ENCODE measurements at regions not wholly inside any gene's neighbourhood (a gene's known extent, or its start where the extent isn't known, plus 50 kb on each side); places are given as distances from the start of the nearest gene placed in this dataset.

DNA sequence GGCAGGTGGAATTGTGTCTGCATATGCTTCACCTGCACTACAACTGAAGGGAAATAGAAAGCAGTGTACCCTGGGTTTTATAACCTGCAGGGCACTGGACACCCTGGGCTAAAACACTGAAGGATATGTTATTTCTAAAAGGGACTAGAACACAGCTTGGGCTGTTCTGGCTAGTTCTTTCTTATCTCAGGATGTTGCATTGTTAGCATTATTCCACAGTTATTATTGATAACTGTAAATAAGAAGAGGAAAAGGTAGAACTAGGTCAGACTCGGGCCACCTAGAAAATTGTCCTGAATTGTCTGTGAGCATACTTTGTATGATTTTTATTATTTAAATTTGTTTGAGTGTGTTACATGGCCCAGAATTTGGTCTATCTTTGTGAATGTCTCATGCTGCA is 493.9 kb upstream of the CDH9 start:
- H3K9ac ChIP-seq (ENCODE audit: low read length) = no peak overlapping the region
- H2BK5ac ChIP-seq (ENCODE audit: low read depth, low read length, poor library complexity, severe bottlenecking) = no peak overlapping the region
- DNase-seq = no peak
- H2BK12ac ChIP-seq (ENCODE audit: low read length in 2 of 2) = no peak overlapping the region
- H3K18ac ChIP-seq (ENCODE audit: low read depth in 1 of 2, low read length in 2 of 2) = no peak overlapping the region
- no peak overlapping the region for H3K4me2 ChIP-seq (ENCODE audit: low read length, poor library complexity, severe bottlenecking)
- H2AFZ ChIP-seq (ENCODE audit: low read depth, low read length) = no peak overlapping the region
- H3K79me1 ChIP-seq (replicated peaks; ENCODE audit: low read length, poor library complexity, severe bottlenecking) = no peaks in the 10 kb centered on the region
- H4K91ac ChIP-seq (ENCODE audit: low read length) = no peak overlapping the region
- H3K9me3 ChIP-seq (ENCODE audit: control insufficient read depth, low read length) = no peaks in the 10 kb centered on the region
- no peak overlapping the region for H3K4ac ChIP-seq (ENCODE audit: low read depth in 1 of 2, low read length in 2 of 2)
- H3K23ac ChIP-seq (ENCODE audit: low read length in 2 of 2) = no peak overlapping the region
- H3K36me3 ChIP-seq (ENCODE audit: control insufficient read depth in 1 of 2, insufficient read depth in 2 of 2, low read depth in 1 of 2, low read length in 2 of 2) = no peaks in the 10 kb centered on the region
- WGBS = 95% methylated on average over 1 of the region's 1 CpG
- H3K4me3 ChIP-seq (ENCODE audit: insufficient read depth in 1 of 2, low read depth in 1 of 2, low read length in 2 of 2) = no peak overlapping the region
- no peak overlapping the region for H3K14ac ChIP-seq (ENCODE audit: low read length in 2 of 2)
- H2BK120ac ChIP-seq (ENCODE audit: low read depth, low read length) = no peak overlapping the region
- H2AK5ac ChIP-seq (ENCODE audit: low read length, severe bottlenecking) = no peak overlapping the region
- H3K27me3 ChIP-seq (ENCODE audit: control insufficient read depth in 1 of 2, insufficient read depth in 1 of 2, low read length in 2 of 2) = no peaks in the 10 kb centered on the region
- no peak overlapping the region for H2BK15ac ChIP-seq (ENCODE audit: low read depth, poor library complexity, severe bottlenecking)
- H3K27ac ChIP-seq (ENCODE audit: low read length, poor library complexity, severe bottlenecking) = no peak overlapping the region
- no peaks in the 10 kb centered on the region for H3K4me1 ChIP-seq (ENCODE audit: control insufficient read depth, insufficient read depth, low read depth, low read length)
- no peak overlapping the region for H4K8ac ChIP-seq (ENCODE audit: low read length)

DNA sequence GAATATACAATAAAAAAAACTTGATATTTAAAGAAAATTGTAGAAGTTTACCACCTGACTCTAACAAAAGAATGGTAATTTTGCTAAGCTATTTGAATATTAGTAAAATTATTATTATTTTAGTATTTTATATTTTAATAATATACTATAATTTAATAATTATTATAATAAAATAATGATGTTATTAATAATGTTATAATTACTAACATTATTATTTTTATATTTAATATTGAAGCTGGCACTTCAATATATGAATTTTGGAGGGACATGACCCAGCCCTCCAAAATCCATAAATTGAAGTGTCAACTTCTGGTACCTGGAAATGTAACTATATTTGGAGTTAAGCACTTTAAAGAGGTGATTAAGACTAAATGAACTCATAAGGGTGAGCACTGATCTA is 486.1 kb upstream of the CDH9 start:
- no peak overlapping the region for H2BK15ac ChIP-seq (ENCODE audit: low read depth, poor library complexity, severe bottlenecking)
- no peaks in the 10 kb centered on the region for H3K27me3 ChIP-seq (ENCODE audit: control insufficient read depth in 1 of 2, insufficient read depth in 1 of 2, low read length in 2 of 2)
- no peak overlapping the region for H2AK5ac ChIP-seq (ENCODE audit: low read length, severe bottlenecking)
- no peak overlapping the region for H2BK12ac ChIP-seq (ENCODE audit: low read length in 2 of 2)
- H3K36me3 ChIP-seq (ENCODE audit: control insufficient read depth in 1 of 2, insufficient read depth in 2 of 2, low read depth in 1 of 2, low read length in 2 of 2) = no peaks in the 10 kb centered on the region
- no peak overlapping the region for H4K8ac ChIP-seq (ENCODE audit: low read length)
- H4K91ac ChIP-seq (ENCODE audit: low read length) = no peak overlapping the region
- no peaks in the 10 kb centered on the region for H3K79me1 ChIP-seq (replicated peaks; ENCODE audit: low read length, poor library complexity, severe bottlenecking)
- no peak overlapping the region for H3K23ac ChIP-seq (ENCODE audit: low read length in 2 of 2)
- no peak overlapping the region for H3K27ac ChIP-seq (ENCODE audit: low read length, poor library complexity, severe bottlenecking)
- no peaks in the 10 kb centered on the region for H3K9me3 ChIP-seq (ENCODE audit: control insufficient read depth, low read length)
- no peak for DNase-seq
- H3K4me1 ChIP-seq (ENCODE audit: control insufficient read depth, insufficient read depth, low read depth, low read length) = peaks cover 3% of the 10 kb centered on the region
- no peak overlapping the region for H2AFZ ChIP-seq (ENCODE audit: low read depth, low read length)
- H2BK120ac ChIP-seq (ENCODE audit: low read depth, low read length) = no peak overlapping the region
- no peak overlapping the region for H2BK5ac ChIP-seq (ENCODE audit: low read depth, low read length, poor library complexity, severe bottlenecking)
- no peak overlapping the region for H3K4ac ChIP-seq (ENCODE audit: low read depth in 1 of 2, low read length in 2 of 2)
- H3K14ac ChIP-seq (ENCODE audit: low read length in 2 of 2) = no peak overlapping the region
- no peak overlapping the region for H3K4me3 ChIP-seq (ENCODE audit: insufficient read depth in 1 of 2, low read depth in 1 of 2, low read length in 2 of 2)
- H3K9ac ChIP-seq (ENCODE audit: low read length) = no peak overlapping the region
- no peak overlapping the region for H3K18ac ChIP-seq (ENCODE audit: low read depth in 1 of 2, low read length in 2 of 2)
- H3K4me2 ChIP-seq (ENCODE audit: low read length, poor library complexity, severe bottlenecking) = no peak overlapping the region

DNA sequence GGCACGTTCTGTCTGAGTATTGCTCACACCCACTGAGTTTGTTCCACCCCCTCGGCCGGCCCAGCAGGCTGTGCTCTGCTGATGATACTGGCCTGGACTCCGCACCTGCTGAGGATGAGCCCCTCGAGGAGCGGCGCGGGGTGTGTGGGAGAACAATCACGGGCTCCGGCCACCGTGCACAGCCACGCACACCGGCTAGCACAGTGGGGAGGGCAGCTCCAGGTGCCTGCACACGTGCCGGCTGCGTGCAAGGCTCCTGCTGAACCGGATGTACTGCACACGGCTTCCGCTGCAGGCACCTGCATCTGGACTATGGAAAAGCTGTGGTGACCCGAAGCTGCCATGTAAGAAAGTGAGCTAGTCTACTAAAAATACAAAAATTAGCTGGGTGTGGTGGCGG is 485.2 kb upstream of the CDH9 start:
- H2AFZ ChIP-seq (ENCODE audit: low read depth, low read length) = no peak overlapping the region
- no peak overlapping the region for H3K27ac ChIP-seq (ENCODE audit: low read length, poor library complexity, severe bottlenecking)
- no peaks in the 10 kb centered on the region for H3K27me3 ChIP-seq (ENCODE audit: control insufficient read depth in 1 of 2, insufficient read depth in 1 of 2, low read length in 2 of 2)
- H3K4me2 ChIP-seq (ENCODE audit: low read length, poor library complexity, severe bottlenecking) = no peak overlapping the region
- no peak overlapping the region for H2AK5ac ChIP-seq (ENCODE audit: low read length, severe bottlenecking)
- no peak overlapping the region for H3K4me3 ChIP-seq (ENCODE audit: insufficient read depth in 1 of 2, low read depth in 1 of 2, low read length in 2 of 2)
- H3K14ac ChIP-seq (ENCODE audit: low read length in 2 of 2) = no peak overlapping the region
- H2BK5ac ChIP-seq (ENCODE audit: low read depth, low read length, poor library complexity, severe bottlenecking) = no peak overlapping the region
- no peaks in the 10 kb centered on the region for H3K79me1 ChIP-seq (replicated peaks; ENCODE audit: low read length, poor library complexity, severe bottlenecking)
- H3K9ac ChIP-seq (ENCODE audit: low read length) = no peak overlapping the region
- H3K4ac ChIP-seq (ENCODE audit: low read depth in 1 of 2, low read length in 2 of 2) = no peak overlapping the region
- H4K8ac ChIP-seq (ENCODE audit: low read length) = no peak overlapping the region
- no peak overlapping the region for H2BK120ac ChIP-seq (ENCODE audit: low read depth, low read length)
- no peak overlapping the region for H2BK15ac ChIP-seq (ENCODE audit: low read depth, poor library complexity, severe bottlenecking)
- H2BK12ac ChIP-seq (ENCODE audit: low read length in 2 of 2) = no peak overlapping the region
- H3K18ac ChIP-seq (ENCODE audit: low read depth in 1 of 2, low read length in 2 of 2) = no peak overlapping the region
- 94% methylated on average over 21 of the region's 21 CpGs for WGBS
- H3K36me3 ChIP-seq (ENCODE audit: control insufficient read depth in 1 of 2, insufficient read depth in 2 of 2, low read depth in 1 of 2, low read length in 2 of 2) = no peaks in the 10 kb centered on the region
- H4K91ac ChIP-seq (ENCODE audit: low read length) = no peak overlapping the region
- no peaks in the 10 kb centered on the region for H3K9me3 ChIP-seq (ENCODE audit: control insufficient read depth, low read length)
- no peak for DNase-seq
- H3K4me1 ChIP-seq (ENCODE audit: control insufficient read depth, insufficient read depth, low read depth, low read length) = peaks cover 3% of the 10 kb centered on the region
- no peak overlapping the region for H3K23ac ChIP-seq (ENCODE audit: low read length in 2 of 2)

- no peak overlapping the region for H2AK5ac ChIP-seq (ENCODE audit: low read length, severe bottlenecking)
- 87% methylated on average over 2 of the region's 2 CpGs for WGBS
- no peak overlapping the region for H3K14ac ChIP-seq (ENCODE audit: low read length in 2 of 2)
- H3K4me3 ChIP-seq (ENCODE audit: insufficient read depth in 1 of 2, low read depth in 1 of 2, low read length in 2 of 2) = no peak overlapping the region
- H3K18ac ChIP-seq (ENCODE audit: low read depth in 1 of 2, low read length in 2 of 2) = no peak overlapping the region
- H3K79me1 ChIP-seq (replicated peaks; ENCODE audit: low read length, poor library complexity, severe bottlenecking) = no peaks in the 10 kb centered on the region
- H3K4me1 ChIP-seq (ENCODE audit: control insufficient read depth, insufficient read depth, low read depth, low read length) = no peaks in the 10 kb centered on the region
- no peak overlapping the region for H2BK15ac ChIP-seq (ENCODE audit: low read depth, poor library complexity, severe bottlenecking)
- no peak overlapping the region for H4K91ac ChIP-seq (ENCODE audit: low read length)
- no peak overlapping the region for H4K8ac ChIP-seq (ENCODE audit: low read length)
- no peaks in the 10 kb centered on the region for H3K9me3 ChIP-seq (ENCODE audit: control insufficient read depth, low read length)
- no peak overlapping the region for H3K23ac ChIP-seq (ENCODE audit: low read length in 2 of 2)
- H2BK12ac ChIP-seq (ENCODE audit: low read length in 2 of 2) = no peak overlapping the region
- no peak overlapping the region for H3K4ac ChIP-seq (ENCODE audit: low read depth in 1 of 2, low read length in 2 of 2)
- no peak overlapping the region for H2AFZ ChIP-seq (ENCODE audit: low read depth, low read length)
- H2BK120ac ChIP-seq (ENCODE audit: low read depth, low read length) = no peak overlapping the region
- H2BK5ac ChIP-seq (ENCODE audit: low read depth, low read length, poor library complexity, severe bottlenecking) = no peak overlapping the region
- no peaks in the 10 kb centered on the region for H3K27me3 ChIP-seq (ENCODE audit: control insufficient read depth in 1 of 2, insufficient read depth in 1 of 2, low read length in 2 of 2)
- H3K9ac ChIP-seq (ENCODE audit: low read length) = no peak overlapping the region
- H3K4me2 ChIP-seq (ENCODE audit: low read length, poor library complexity, severe bottlenecking) = no peak overlapping the region
- no peaks in the 10 kb centered on the region for H3K36me3 ChIP-seq (ENCODE audit: control insufficient read depth in 1 of 2, insufficient read depth in 2 of 2, low read depth in 1 of 2, low read length in 2 of 2)
- no peak overlapping the region for H3K27ac ChIP-seq (ENCODE audit: low read length, poor library complexity, severe bottlenecking)
- DNase-seq = no peak
These were observed 478.1 kb upstream of the CDH9 start for GRCh38 chr5:27516437-27516836.
